Glutamatergic neuron (in vitro differentiated cells): ENCODE measurements at regions not wholly inside any gene's neighbourhood (a gene's known extent, or its start where the extent isn't known, plus 50 kb on each side); places are given as distances from the start of the nearest gene placed in this dataset.

ENCODE experiments used
- DNase-seq: peaks from one replicate; pipeline ENCODE4 v3.0.0; 2022
- H3K27ac Mint-ChIP-seq: one replicate; pipeline ENCODE4 v1.8.0; 2020; ENCODE audit warnings: mild to moderate bottlenecking, mixed read lengths, inconsistent platforms; ENCODE audit not compliant: unreplicated experiment
- H3K27me3 Mint-ChIP-seq: one replicate; pipeline ENCODE4 v1.8.0; 2020; ENCODE audit warnings: mild to moderate bottlenecking, moderate library complexity, mixed read lengths, inconsistent platforms; ENCODE audit not compliant: unreplicated experiment
- H3K36me3 Mint-ChIP-seq: one replicate; pipeline ENCODE4 v1.8.0; 2020; ENCODE audit warnings: mild to moderate bottlenecking, mixed read lengths, inconsistent platforms; ENCODE audit not compliant: unreplicated experiment
- H3K4me1 Mint-ChIP-seq: one replicate; pipeline ENCODE4 v1.8.0; 2020; ENCODE audit warnings: mild to moderate bottlenecking, low read depth, mixed read lengths, inconsistent platforms; ENCODE audit not compliant: unreplicated experiment
- H3K4me3 Mint-ChIP-seq: one replicate; pipeline ENCODE4 v1.8.0; 2020; ENCODE audit warnings: mild to moderate bottlenecking, mixed read lengths, inconsistent platforms; ENCODE audit not compliant: unreplicated experiment
- H3K9me3 Mint-ChIP-seq: one replicate; pipeline ENCODE4 v1.8.0; 2020; ENCODE audit warnings: mild to moderate bottlenecking, moderate library complexity, mixed read lengths, inconsistent platforms; ENCODE audit not compliant: unreplicated experiment
- CTCF ChIP-seq: fragments of 200-600 bp; sonication (generic); IDR thresholded peaks from one replicate; pipeline ENCODE4 v1.5.0; 2021; ENCODE audit not compliant: partially characterized antibody, unreplicated experiment

DNA sequence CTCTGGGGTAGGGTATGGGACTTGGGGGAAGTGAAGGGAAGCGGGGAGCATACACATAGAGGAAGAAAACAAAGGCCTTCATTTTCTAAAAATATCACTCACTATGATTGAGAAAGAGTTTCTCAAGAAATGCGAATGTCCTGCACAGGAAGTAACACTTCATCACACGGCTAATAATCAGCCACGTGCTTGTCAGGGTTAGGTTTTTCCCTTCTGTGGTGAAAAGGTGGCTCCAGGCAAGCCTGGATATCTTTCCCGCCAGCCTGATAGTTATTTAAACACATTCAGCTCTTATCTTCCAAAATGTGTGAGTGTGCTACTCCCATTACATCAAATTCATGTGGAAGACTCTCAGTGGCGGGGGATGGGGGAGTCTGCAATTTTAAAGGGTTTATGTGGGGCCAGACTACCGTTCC is 166.4 kb upstream of the ADO start:
- Mint-ChIP-seq H3K36me3 (no peaks in the 10 kb centered on the region), H3K9me3 (no peaks in the 10 kb centered on the region), H3K27ac (no peak overlapping the region), H3K4me1 (no peaks in the 10 kb centered on the region), H3K27me3 (no peaks in the 10 kb centered on the region), H3K4me3 (no peak overlapping the region)
- TF ChIP-seq CTCF = no peak
- DNase-seq = no peak

DNA sequence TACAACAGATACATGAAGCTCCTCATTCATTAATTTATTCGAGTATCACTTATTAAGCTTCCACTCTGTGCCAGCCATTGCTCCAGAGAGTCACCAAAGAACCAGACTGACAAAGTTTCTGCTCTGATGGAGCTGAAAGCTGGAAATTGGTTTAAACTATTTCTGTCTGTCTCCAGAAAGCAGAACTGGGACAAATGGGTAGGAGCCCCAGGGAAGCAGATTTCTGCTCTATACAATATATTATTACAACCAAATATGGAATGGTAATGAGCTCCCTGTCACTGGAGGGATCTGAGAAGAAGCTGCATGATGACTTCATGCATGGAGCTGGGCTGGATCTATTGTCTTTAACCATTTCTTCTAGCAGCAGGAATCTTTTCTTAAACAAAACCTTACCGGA is 165.4 kb upstream of the ADO start:
- Mint-ChIP-seq H3K4me3 (no peak overlapping the region), H3K36me3 (no peaks in the 10 kb centered on the region), H3K27me3 (no peaks in the 10 kb centered on the region), H3K4me1 (no peaks in the 10 kb centered on the region), H3K27ac (no peak overlapping the region), H3K9me3 (no peaks in the 10 kb centered on the region)
- TF ChIP-seq CTCF = no peak
- no peak for DNase-seq

DNA sequence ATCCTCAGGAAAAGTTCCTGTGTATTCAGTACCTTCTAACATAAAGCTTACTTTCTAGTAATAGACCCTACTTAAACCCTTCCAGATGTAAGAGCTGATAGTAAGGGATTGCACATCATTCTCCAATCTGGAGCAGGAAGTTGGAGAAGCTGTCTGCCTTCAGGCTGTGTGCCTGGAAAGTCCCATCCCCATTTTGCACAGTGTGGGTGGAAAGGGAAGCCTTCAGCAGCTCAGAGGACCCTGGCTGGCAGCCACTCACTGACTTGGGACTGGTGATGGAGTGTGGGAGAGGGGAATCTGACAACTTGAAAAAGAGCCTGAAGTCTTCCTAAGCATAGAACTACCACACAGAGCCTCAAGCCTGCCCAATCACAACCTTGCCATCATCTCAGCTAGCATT is 164.1 kb upstream of the ADO start:
- no peak overlapping the region for H3K4me3 Mint-ChIP-seq
- no peak for DNase-seq
- no peak for TF ChIP-seq CTCF
- H3K9me3 Mint-ChIP-seq = no peaks in the 10 kb centered on the region
- H3K36me3 Mint-ChIP-seq = no peaks in the 10 kb centered on the region
- no peak overlapping the region for H3K27ac Mint-ChIP-seq
- no peaks in the 10 kb centered on the region for H3K4me1 Mint-ChIP-seq
- H3K27me3 Mint-ChIP-seq = no peaks in the 10 kb centered on the region

- Mint-ChIP-seq H3K36me3 (no peaks in the 10 kb centered on the region), H3K27me3 (no peaks in the 10 kb centered on the region), H3K9me3 (no peaks in the 10 kb centered on the region), H3K27ac (no peak overlapping the region), H3K4me1 (no peaks in the 10 kb centered on the region), H3K4me3 (no peak overlapping the region)
- no peak for DNase-seq
- TF ChIP-seq CTCF = no peak
Measured at GRCh38 chr10:62643606-62644587, 160.6 kb upstream of the ADO start.

DNA sequence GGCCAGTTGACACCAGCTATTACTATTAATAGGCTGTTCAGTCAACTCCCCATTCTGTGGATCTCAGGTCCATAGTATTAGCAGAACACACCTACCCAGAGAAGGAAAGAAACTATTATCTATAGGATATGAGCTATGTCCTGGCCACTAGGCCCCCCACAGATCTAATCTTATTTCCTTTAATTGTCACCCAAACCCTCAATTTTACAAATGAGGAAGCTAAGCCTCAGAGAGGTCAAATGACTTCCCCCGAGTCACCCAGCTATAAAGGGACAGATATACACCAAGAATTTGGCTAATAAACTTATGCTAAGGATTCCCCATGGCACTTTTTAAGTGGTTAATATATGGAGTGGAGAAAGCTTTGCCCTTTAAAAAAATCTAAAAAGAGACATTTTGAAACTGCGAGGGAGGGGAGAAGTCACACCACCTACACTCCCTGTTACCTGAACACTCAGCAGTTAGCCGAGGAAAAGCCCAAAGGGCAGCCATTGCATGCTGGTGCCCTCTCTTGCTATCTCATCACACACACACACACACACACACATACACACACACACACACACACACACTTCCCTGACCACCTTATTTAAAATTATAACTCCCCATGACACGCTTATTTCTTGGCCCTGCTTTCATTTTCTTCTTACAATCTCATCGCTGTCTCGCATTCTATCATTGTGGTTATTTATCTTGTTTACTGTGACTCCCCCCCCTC is 157.0 kb upstream of the ADO start:
- no peaks in the 10 kb centered on the region for H3K4me1 Mint-ChIP-seq
- no peaks in the 10 kb centered on the region for H3K27me3 Mint-ChIP-seq
- H3K9me3 Mint-ChIP-seq = no peaks in the 10 kb centered on the region
- DNase-seq = no peak
- TF ChIP-seq CTCF = no peak
- H3K27ac Mint-ChIP-seq = no peak overlapping the region
- no peaks in the 10 kb centered on the region for H3K36me3 Mint-ChIP-seq
- H3K4me3 Mint-ChIP-seq = no peak overlapping the region
